ENCODE measurements at regions not wholly inside any gene's neighbourhood (a gene's known extent, or its start where the extent isn't known, plus 50 kb on each side); places are given as distances from the start of the nearest gene placed in this dataset.
"Not testable (repeated sequence)": the region's sequence is repeated elsewhere in the genome, so short reads cannot be mapped to it uniquely, and the experiment has no call there.

- peak; percentile 45 for ATAC-seq
- no peaks in the 10 kb centered on the region for H3K27me3 Mint-ChIP-seq (ENCODE audit: low read depth)
- H3K36me3 Mint-ChIP-seq (ENCODE audit: low read depth) = no peaks in the 10 kb centered on the region
- ChIA-PET CTCF (no interaction called here), POLR2A (no interaction called here)
- no peak overlapping the region for H3K4me3 Mint-ChIP-seq
- H3K27ac Mint-ChIP-seq = no peak overlapping the region
- DNase-seq = no peak
- peaks cover 5% of the 10 kb centered on the region for H3K9me3 Mint-ChIP-seq (ENCODE audit: insufficient read depth)
- no peaks in the 10 kb centered on the region for H3K4me1 Mint-ChIP-seq (ENCODE audit: low read depth)
Observed at GRCh38 chr2:221724631-221725203, 152.6 kb upstream of the EPHA4 start.

- H3K9me3 Mint-ChIP-seq (ENCODE audit: insufficient read depth); CTCF ChIA-PET; H3K4me3 Mint-ChIP-seq; H3K36me3 Mint-ChIP-seq (ENCODE audit: low read depth); H3K4me1 Mint-ChIP-seq (ENCODE audit: low read depth); POLR2A ChIA-PET; DNase-seq; H3K27ac Mint-ChIP-seq; H3K27me3 Mint-ChIP-seq (ENCODE audit: low read depth): not testable (repeated sequence)
- ATAC-seq = peak; percentile 28
Observed at GRCh38 chr2:221724117-221724516, 152.0 kb upstream of the EPHA4 start.

GRCh38 chr2:221716426-221717303 is 144.6 kb upstream of the EPHA4 start:
- POLR2A ChIA-PET = no interaction called here

GRCh38 chr2:221715523-221716247 is 143.6 kb upstream of the EPHA4 start:
- Mint-ChIP-seq H3K27ac (no peak overlapping the region), H3K36me3 (ENCODE audit: low read depth) (no peaks in the 10 kb centered on the region), H3K4me3 (no peak overlapping the region), H3K4me1 (ENCODE audit: low read depth) (no peaks in the 10 kb centered on the region), H3K27me3 (ENCODE audit: low read depth) (no peaks in the 10 kb centered on the region), H3K9me3 (ENCODE audit: insufficient read depth) (no peaks in the 10 kb centered on the region)
- ChIA-PET POLR2A (no interaction called here), CTCF (no interaction called here)
- DNase-seq (no peak), ATAC-seq (no peak)

More at GRCh38 chr2:221716426-221717303, 144.6 kb upstream of the EPHA4 start:
- Mint-ChIP-seq H3K36me3 (ENCODE audit: low read depth) (no peaks in the 10 kb centered on the region), H3K4me1 (ENCODE audit: low read depth) (no peaks in the 10 kb centered on the region), H3K4me3 (no peak overlapping the region), H3K27ac (no peak overlapping the region), H3K9me3 (ENCODE audit: insufficient read depth) (no peaks in the 10 kb centered on the region), H3K27me3 (ENCODE audit: low read depth) (no peaks in the 10 kb centered on the region)
- no peak for DNase-seq
- CTCF ChIA-PET = no interaction called here
- ATAC-seq = no peak

- Mint-ChIP-seq H3K4me3 (no peak overlapping the region), H3K9me3 (ENCODE audit: insufficient read depth) (no peaks in the 10 kb centered on the region), H3K27ac (no peak overlapping the region), H3K27me3 (ENCODE audit: low read depth) (no peaks in the 10 kb centered on the region), H3K4me1 (ENCODE audit: low read depth) (no peaks in the 10 kb centered on the region), H3K36me3 (ENCODE audit: low read depth) (no peaks in the 10 kb centered on the region)
- ATAC-seq (no peak), DNase-seq (no peak)
- POLR2A ChIA-PET = no interaction called here
- CTCF ChIA-PET = no interaction called here
Observed at GRCh38 chr2:221710744-221711143, 138.6 kb upstream of the EPHA4 start.

GRCh38 chr2:221708902-221709301 is 136.8 kb upstream of the EPHA4 start:
- H3K4me1 Mint-ChIP-seq (ENCODE audit: low read depth) = no peaks in the 10 kb centered on the region
- H3K9me3 Mint-ChIP-seq (ENCODE audit: insufficient read depth) = no peaks in the 10 kb centered on the region
- DNase-seq = no peak
- no peak overlapping the region for H3K4me3 Mint-ChIP-seq
- no peak overlapping the region for H3K27ac Mint-ChIP-seq
- ChIA-PET POLR2A (no interaction called here), CTCF (no interaction called here)
- H3K27me3 Mint-ChIP-seq (ENCODE audit: low read depth) = no peaks in the 10 kb centered on the region
- H3K36me3 Mint-ChIP-seq (ENCODE audit: low read depth) = no peaks in the 10 kb centered on the region
- ATAC-seq = no peak

- Mint-ChIP-seq H3K36me3 (ENCODE audit: low read depth) (no peaks in the 10 kb centered on the region), H3K4me3 (no peak overlapping the region), H3K27ac (no peak overlapping the region), H3K27me3 (ENCODE audit: low read depth) (no peaks in the 10 kb centered on the region), H3K9me3 (ENCODE audit: insufficient read depth) (no peaks in the 10 kb centered on the region), H3K4me1 (ENCODE audit: low read depth) (no peaks in the 10 kb centered on the region)
- ChIA-PET POLR2A (no interaction called here), CTCF (no interaction called here)
- DNase-seq (no peak), ATAC-seq (no peak)
Observed at GRCh38 chr2:221705185-221705877, 133.2 kb upstream of the EPHA4 start.

- ChIA-PET POLR2A (no interaction called here), CTCF (no interaction called here)
- H3K27me3 Mint-ChIP-seq (ENCODE audit: low read depth) = no peaks in the 10 kb centered on the region
- no peak overlapping the region for H3K4me3 Mint-ChIP-seq
- no peak for ATAC-seq
- H3K4me1 Mint-ChIP-seq (ENCODE audit: low read depth) = no peaks in the 10 kb centered on the region
- H3K36me3 Mint-ChIP-seq (ENCODE audit: low read depth) = no peaks in the 10 kb centered on the region
- H3K27ac Mint-ChIP-seq = no peak overlapping the region
- no peaks in the 10 kb centered on the region for H3K9me3 Mint-ChIP-seq (ENCODE audit: insufficient read depth)
- no peak for DNase-seq
Observed at GRCh38 chr2:221704442-221704841, 132.3 kb upstream of the EPHA4 start.

- H3K27me3 Mint-ChIP-seq (ENCODE audit: low read depth) = no peaks in the 10 kb centered on the region
- no peak for ATAC-seq
- no peak overlapping the region for H3K27ac Mint-ChIP-seq
- H3K4me1 Mint-ChIP-seq (ENCODE audit: low read depth) = no peaks in the 10 kb centered on the region
- H3K36me3 Mint-ChIP-seq (ENCODE audit: low read depth) = no peaks in the 10 kb centered on the region
- CTCF ChIA-PET = interaction anchor here (0.6 kb wide), 1 partner anchor 102 kb away, joined by 3 read pairs; no protein-coding TSS in a partner anchor
- no peak for DNase-seq
- H3K9me3 Mint-ChIP-seq (ENCODE audit: insufficient read depth) = no peaks in the 10 kb centered on the region
- POLR2A ChIA-PET = no interaction called here
- no peak overlapping the region for H3K4me3 Mint-ChIP-seq
Observed at GRCh38 chr2:221693365-221693764, 121.3 kb upstream of the EPHA4 start.

- ChIA-PET CTCF (no interaction called here), POLR2A (no interaction called here)
- no peaks in the 10 kb centered on the region for H3K27me3 Mint-ChIP-seq (ENCODE audit: low read depth)
- no peaks in the 10 kb centered on the region for H3K9me3 Mint-ChIP-seq (ENCODE audit: insufficient read depth)
- H3K4me1 Mint-ChIP-seq (ENCODE audit: low read depth) = no peaks in the 10 kb centered on the region
- no peaks in the 10 kb centered on the region for H3K36me3 Mint-ChIP-seq (ENCODE audit: low read depth)
- no peak overlapping the region for H3K4me3 Mint-ChIP-seq
- DNase-seq = no peak
- ATAC-seq = no peak
- H3K27ac Mint-ChIP-seq = no peak overlapping the region
Observed at GRCh38 chr2:221691571-221691970, 119.5 kb upstream of the EPHA4 start.

- Mint-ChIP-seq H3K4me3 (no peak overlapping the region), H3K27me3 (ENCODE audit: low read depth) (no peaks in the 10 kb centered on the region), H3K27ac (no peak overlapping the region), H3K36me3 (ENCODE audit: low read depth) (no peaks in the 10 kb centered on the region), H3K9me3 (ENCODE audit: insufficient read depth) (no peaks in the 10 kb centered on the region), H3K4me1 (ENCODE audit: low read depth) (no peaks in the 10 kb centered on the region)
- POLR2A ChIA-PET = no interaction called here
- CTCF ChIA-PET = no interaction called here
- ATAC-seq (no peak), DNase-seq (no peak)
Observed at GRCh38 chr2:221689140-221689539, 117.0 kb upstream of the EPHA4 start.

- no peaks in the 10 kb centered on the region for H3K27me3 Mint-ChIP-seq (ENCODE audit: low read depth)
- DNase-seq = no peak
- no peaks in the 10 kb centered on the region for H3K36me3 Mint-ChIP-seq (ENCODE audit: low read depth)
- no peaks in the 10 kb centered on the region for H3K4me1 Mint-ChIP-seq (ENCODE audit: low read depth)
- no peaks in the 10 kb centered on the region for H3K9me3 Mint-ChIP-seq (ENCODE audit: insufficient read depth)
- ChIA-PET CTCF (no interaction called here), POLR2A (no interaction called here)
- ATAC-seq = no peak
- H3K4me3 Mint-ChIP-seq = no peak overlapping the region
- H3K27ac Mint-ChIP-seq = no peak overlapping the region
Observed at GRCh38 chr2:221680548-221680947, 108.4 kb upstream of the EPHA4 start.

Data from activated CD8-positive, alpha-beta T cell treated with anti-CD3 and anti-CD28 coated beads, Interleukin-2, amount 10 ng/mL, durations not matched to agents 7 days and 5 days (primary cell).